Epidermal melanocyte (primary cell): ENCODE measurements at regions not wholly inside any gene's neighbourhood (a gene's known extent, or its start where the extent isn't known, plus 50 kb on each side); places are given as distances from the start of the nearest gene placed in this dataset.
"Not testable (repeated sequence)": the region's sequence is repeated elsewhere in the genome, so short reads cannot be mapped to it uniquely, and the experiment has no call there.

Experiments
- DNase-seq: peaks from one replicate; pipeline ENCODE4 v3.0.0; 2011; ENCODE audit warnings: low spot score; ENCODE audit not compliant: insufficient read length

GRCh38 chr5:54822324-54822687, 163.1 kb downstream of the ESM1 start:
- no peak for DNase-seq

- DNase-seq = no peak
Measured at GRCh38 chr5:54821445-54822323, 163.7 kb downstream of the ESM1 start.

- DNase-seq = no peak
Measured at GRCh38 chr5:54820346-54821134, 164.9 kb downstream of the ESM1 start.

GRCh38 chr5:54807421-54807820, 178.0 kb downstream of the ESM1 start:
- no peak for DNase-seq

GRCh38 chr5:54804521-54804920, 180.9 kb downstream of the ESM1 start:
- DNase-seq = no peak

- no peak for DNase-seq
Measured at GRCh38 chr5:54804086-54804485, 181.3 kb downstream of the ESM1 start.

GRCh38 chr5:54803471-54804011, 181.9 kb downstream of the ESM1 start:
- no peak for DNase-seq

GRCh38 chr5:54799645-54800044, 185.7 kb downstream of the ESM1 start:
- DNase-seq = no peak

GRCh38 chr5:54795777-54796176, 189.6 kb downstream of the ESM1 start:
- DNase-seq = no peak

GRCh38 chr5:54795284-54795683, 190.1 kb downstream of the ESM1 start:
- DNase-seq = no peak

- DNase-seq = no peak
Measured at GRCh38 chr5:54794135-54794975, 191.0 kb downstream of the ESM1 start.

GRCh38 chr5:54793468-54794134, 191.8 kb downstream of the ESM1 start:
- peak; percentile 42 for DNase-seq

- no peak for DNase-seq
Measured at GRCh38 chr5:54792611-54793404, 192.6 kb downstream of the ESM1 start.

GRCh38 chr5:54787910-54788309, 197.5 kb downstream of the ESM1 start:
- not testable (repeated sequence) for DNase-seq

GRCh38 chr5:54785729-54786591, 199.4 kb downstream of the ESM1 start:
- no peak for DNase-seq

- no peak for DNase-seq
Measured at GRCh38 chr5:54778783-54779182, 206.6 kb downstream of the ESM1 start.

GRCh38 chr5:54775645-54776044, 209.7 kb downstream of the ESM1 start:
- DNase-seq = no peak

- no peak for DNase-seq
Measured at GRCh38 chr5:54774281-54775170, 210.9 kb downstream of the ESM1 start.
